CD14-positive monocyte (primary cell): ENCODE measurements at regions not wholly inside any gene's neighbourhood (a gene's known extent, or its start where the extent isn't known, plus 50 kb on each side); places are given as distances from the start of the nearest gene placed in this dataset.

ENCODE experiments used
- DNase-seq, 3 donors: peaks; one replicate each; pipeline ENCODE4 v3.0.0-alpha.2; 2011 to 2022
- H2AFZ ChIP-seq: 2 replicates; pipeline ENCODE4 v1.6.0; 2012; ENCODE audit warnings: mild to moderate bottlenecking, low read depth, low read length, inconsistent platforms; ENCODE audit not compliant: insufficient read depth, poor library complexity, severe bottlenecking
- H3K27ac ChIP-seq, 2 donors: 1 replicate in 1 of 2; 2 replicates in 1 of 2; pipeline ENCODE4 v1.5.1; 2012 to 2013; ENCODE audit warnings: low read length in 2 of 2, control low read depth in 1 of 2, inconsistent platforms in 1 of 2, low read depth in 1 of 2, mild to moderate bottlenecking in 1 of 2
- H3K27me3 ChIP-seq, 2 donors: one replicate each; pipeline versions ENCODE4 v1.6.0 to v1.6.1; 2011 to 2013; ENCODE audit warnings: low read length in 2 of 2; ENCODE audit not compliant: control insufficient read depth in 2 of 2, insufficient read depth in 2 of 2
- H3K36me3 ChIP-seq, 2 donors: replicated peaks in 1 of 2; 1 replicate in 1 of 2; 2 replicates in 1 of 2; pipeline versions ENCODE4 v1.5.1 to v1.6.1; 2012 to 2013; ENCODE audit warnings: low read length in 2 of 2, control low read depth in 1 of 2, inconsistent platforms in 1 of 2, mild to moderate bottlenecking in 1 of 2; ENCODE audit not compliant: insufficient read depth in 2 of 2, control insufficient read depth in 1 of 2
- H3K4me1 ChIP-seq, 2 donors: 1 replicate in 1 of 2; 2 replicates in 1 of 2; pipeline versions ENCODE4 v1.5.1 to v1.6.1; 2012 to 2013; ENCODE audit warnings: low read length in 2 of 2, control low read depth in 1 of 2, inconsistent platforms in 1 of 2, mild to moderate bottlenecking in 1 of 2, moderate library complexity in 1 of 2; ENCODE audit not compliant: insufficient read depth in 2 of 2, control insufficient read depth in 1 of 2
- H3K4me2 ChIP-seq: replicated peaks from 2 replicates; pipeline ENCODE3; 2012; ENCODE audit warnings: low read length, moderate library complexity, mild to moderate bottlenecking; ENCODE audit not compliant: poor library complexity, severe bottlenecking; ENCODE audit errors: extremely low read depth
- H3K4me3 ChIP-seq, 3 experiments: fragments of 200-600 bp in 1 of 3; sonication (generic) in 1 of 3; replicated peaks in 1 of 3; 1 replicate in 2 of 3; 2 replicates in 1 of 3; pipeline ENCODE4 v1.5.1; 2011 to 2013; ENCODE audit warnings: low read length in 3 of 3, mild to moderate bottlenecking in 3 of 3, control low read depth in 2 of 3, low read depth in 2 of 3, inconsistent platforms in 1 of 3, moderate library complexity in 1 of 3
- H3K79me2 ChIP-seq: 2 replicates; pipeline ENCODE4 v1.6.0; 2012; ENCODE audit warnings: mild to moderate bottlenecking, control low read depth, inconsistent platforms, low read length, moderate library complexity; ENCODE audit not compliant: insufficient read depth
- H3K9ac ChIP-seq: 2 replicates; pipeline ENCODE4 v1.6.0; 2017; ENCODE audit warnings: low read length, mild to moderate bottlenecking; ENCODE audit not compliant: insufficient read depth, poor library complexity, severe bottlenecking
- H3K9me3 ChIP-seq, 2 donors: replicated peaks in 1 of 2; 1 replicate in 1 of 2; 2 replicates in 1 of 2; pipeline versions ENCODE4 v1.5.1 to v1.6.1; 2012 to 2013; ENCODE audit warnings: low read length in 2 of 2, control low read depth in 1 of 2; ENCODE audit not compliant: control insufficient read depth in 1 of 2, insufficient read depth in 1 of 2
- H4K20me1 ChIP-seq: 2 replicates; pipeline ENCODE4 v1.6.0; 2012; ENCODE audit warnings: mild to moderate bottlenecking, low read length, control low read depth, moderate library complexity; ENCODE audit not compliant: insufficient read depth
- H3K27ac Mint-ChIP-seq, 7 donors: one replicate each; pipeline ENCODE4 v1.8.0; 2020; ENCODE audit warnings: mild to moderate bottlenecking in 7 of 7, mixed read lengths in 7 of 7, moderate library complexity in 6 of 7, inconsistent platforms in 2 of 7
- H3K27me3 Mint-ChIP-seq, 3 donors: one replicate each; pipeline ENCODE4 v1.8.0; 2021 to 2022; ENCODE audit warnings: low read depth in 3 of 3, mild to moderate bottlenecking in 3 of 3, mixed read lengths in 3 of 3, moderate library complexity in 3 of 3, inconsistent platforms in 1 of 3
- H3K36me3 Mint-ChIP-seq, 2 donors: one replicate each; pipeline ENCODE4 v1.8.0; 2020; ENCODE audit warnings: mixed read lengths in 2 of 2, inconsistent platforms in 1 of 2, mild to moderate bottlenecking in 1 of 2
- H3K4me1 Mint-ChIP-seq: one replicate; pipeline ENCODE4 v1.8.0; 2020; ENCODE audit warnings: mild to moderate bottlenecking, mixed read lengths
- H3K4me3 Mint-ChIP-seq, 2 donors: one replicate each; pipeline ENCODE4 v1.8.0; 2020; ENCODE audit warnings: mild to moderate bottlenecking in 2 of 2, mixed read lengths in 2 of 2, moderate library complexity in 1 of 2
- H3K9me3 Mint-ChIP-seq, 7 donors: one replicate each; pipeline ENCODE4 v1.8.0; 2020 to 2022; ENCODE audit warnings: mixed read lengths in 7 of 7, mild to moderate bottlenecking in 6 of 7, moderate library complexity in 6 of 7, inconsistent platforms in 2 of 7
- WGBS: methylation state at CpG from one replicate; pipeline ENCODE4 v1.1.5; 2013; ENCODE audit warnings: missing lambda C conversion rate; ENCODE audit not compliant: insufficient coverage; 5-methylcytosine and 5-hydroxymethylcytosine counted together
- intact Hi-C, 2 donors: fragments of 100-400 bp; cut with micrococcal nuclease; formaldehyde crosslinking; loops; one replicate each; pipeline versions ENCODE4 v1.15.0 to v1.15.1; 2023
- TF ChIP-seq, protein P1 (sequence below): fragments of 200-600 bp; IDR thresholded peaks from one replicate; pipeline ENCODE4 v1.8.0; 2022; ENCODE audit warnings: antibody characterized with exemption, mild to moderate bottlenecking

- Histone ChIP-seq H3K4me2 (no peak overlapping the region), H3K4me1 (no peaks in the 10 kb centered on the region), H3K4me3 (no peak overlapping the region), H2AFZ (no peak overlapping the region), H3K79me2 (no peaks in the 10 kb centered on the region), H3K9ac (no peak overlapping the region), H3K9me3 (no peaks in the 10 kb centered on the region), H4K20me1 (no peaks in the 10 kb centered on the region), H3K27ac (no peak overlapping the region), H3K36me3 (no peaks in the 10 kb centered on the region), H3K27me3 (no peaks in the 10 kb centered on the region)
- TF ChIP-seq, protein P1, sequence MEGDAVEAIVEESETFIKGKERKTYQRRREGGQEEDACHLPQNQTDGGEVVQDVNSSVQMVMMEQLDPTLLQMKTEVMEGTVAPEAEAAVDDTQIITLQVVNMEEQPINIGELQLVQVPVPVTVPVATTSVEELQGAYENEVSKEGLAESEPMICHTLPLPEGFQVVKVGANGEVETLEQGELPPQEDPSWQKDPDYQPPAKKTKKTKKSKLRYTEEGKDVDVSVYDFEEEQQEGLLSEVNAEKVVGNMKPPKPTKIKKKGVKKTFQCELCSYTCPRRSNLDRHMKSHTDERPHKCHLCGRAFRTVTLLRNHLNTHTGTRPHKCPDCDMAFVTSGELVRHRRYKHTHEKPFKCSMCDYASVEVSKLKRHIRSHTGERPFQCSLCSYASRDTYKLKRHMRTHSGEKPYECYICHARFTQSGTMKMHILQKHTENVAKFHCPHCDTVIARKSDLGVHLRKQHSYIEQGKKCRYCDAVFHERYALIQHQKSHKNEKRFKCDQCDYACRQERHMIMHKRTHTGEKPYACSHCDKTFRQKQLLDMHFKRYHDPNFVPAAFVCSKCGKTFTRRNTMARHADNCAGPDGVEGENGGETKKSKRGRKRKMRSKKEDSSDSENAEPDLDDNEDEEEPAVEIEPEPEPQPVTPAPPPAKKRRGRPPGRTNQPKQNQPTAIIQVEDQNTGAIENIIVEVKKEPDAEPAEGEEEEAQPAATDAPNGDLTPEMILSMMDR: no peak
- H3K9me3 Mint-ChIP-seq: peaks cover 0 to 2% (median 0%) of the 10 kb centered on the region in 7 donors
- H3K36me3 Mint-ChIP-seq: no peaks in the 10 kb centered on the region
- no peaks in the 10 kb centered on the region for H3K27me3 Mint-ChIP-seq
- no peak for DNase-seq
- no peak overlapping the region for H3K27ac Mint-ChIP-seq
- no CpG with 5 or more reads among the region's 3 CpGs for WGBS
- H3K4me3 Mint-ChIP-seq: no peak overlapping the region
- no peaks in the 10 kb centered on the region for H3K4me1 Mint-ChIP-seq
- intact Hi-C loops: no loop called here
Observed at GRCh38 chr2:189391201-189391600, 50.1 kb upstream of the WDR75 start.
